Endothelial cell of umbilical vein (primary cell): ENCODE measurements at regions not wholly inside any gene's neighbourhood (a gene's known extent, or its start where the extent isn't known, plus 50 kb on each side); places are given as distances from the start of the nearest gene placed in this dataset.

Experiments
- BruUV-seq: library from RNA; stranded (reverse); fragments of 400-500 nt; replicated peaks from 2 replicates; lab custom pipeline; 2021; lab: Mats Ljungman, UMichigan
- CTCF ChIA-PET: fragments of 300-600, 350-600 bp; sonication (Branson Sonifier 250); formaldehyde crosslinking; loops from one replicate; lab custom pipeline; 2021; ENCODE audit warnings: antibody characterized with exemption, inconsistent platforms; lab: Charles Lee
- POLR2A ChIA-PET: fragments of 300-600, 350-600 bp; sonication (Branson Sonifier 250); formaldehyde crosslinking; loops from one replicate; lab custom pipeline; 2021; ENCODE audit warnings: antibody characterized with exemption, inconsistent platforms; lab: Charles Lee
- DNase-seq: peaks from one replicate; pipeline ENCODE4 v3.0.0-alpha.2; 2011; ENCODE audit warnings: low read depth, low spot score
- FAIRE-seq: peaks from 2 replicates; lab custom pipeline; 2011; peaks lifted over from hg19 to GRCh38; lab: Jason Lieb, UNC
- H2AFZ ChIP-seq: 2 replicates; pipeline ENCODE4 v1.6.0; 2012; ENCODE audit warnings: low read depth, low read length, control low read depth, inconsistent platforms
- H3K27ac ChIP-seq: 2 replicates; pipeline ENCODE4 v1.5.1; 2011; ENCODE audit warnings: low read depth, mild to moderate bottlenecking, control low read depth, low read length, moderate library complexity; ENCODE audit not compliant: insufficient read depth
- H3K27me3 ChIP-seq, 2 experiments: 2 replicates each; pipeline versions ENCODE4 v1.6.0 to v1.6.1; 2011; ENCODE audit warnings: low read length in 2 of 2, mixed read lengths in 1 of 2; ENCODE audit not compliant: control insufficient read depth in 2 of 2, insufficient read depth in 2 of 2
- H3K36me3 ChIP-seq, 2 experiments: 2 replicates in 1 of 2; 3 replicates in 1 of 2; pipeline ENCODE4 v1.5.1; 2011; ENCODE audit warnings: low read length in 2 of 2, mild to moderate bottlenecking in 1 of 2, moderate library complexity in 1 of 2; ENCODE audit not compliant: control insufficient read depth in 2 of 2, insufficient read depth in 2 of 2; ENCODE audit errors: extremely low read depth in 1 of 2
- H3K4me1 ChIP-seq: 3 replicates; pipeline ENCODE4 v1.5.1; 2011; ENCODE audit warnings: mild to moderate bottlenecking, low read length; ENCODE audit not compliant: control insufficient read depth, insufficient read depth; ENCODE audit errors: extremely low read depth
- H3K4me2 ChIP-seq: 2 replicates; pipeline ENCODE4 v1.6.1; 2011; ENCODE audit warnings: low read length, control low read depth, mixed read lengths; ENCODE audit not compliant: insufficient read depth
- H3K4me3 ChIP-seq, 3 experiments: fragments of 200-600 bp in 1 of 3; sonication (generic), shearing (Covaris generic) in 1 of 3; replicated peaks in 1 of 3; 2 replicates each; pipeline ENCODE4 v1.5.1; 2011 to 2016; ENCODE audit warnings: control low read depth in 3 of 3, low read length in 3 of 3, mild to moderate bottlenecking in 2 of 3, inconsistent platforms in 1 of 3, low read depth in 1 of 3, moderate library complexity in 1 of 3; ENCODE audit not compliant: insufficient read depth in 1 of 3
- H3K79me2 ChIP-seq: 2 replicates; pipeline ENCODE4 v1.6.0; 2012; ENCODE audit warnings: low read length, inconsistent platforms; ENCODE audit not compliant: control insufficient read depth, insufficient read depth
- H3K9ac ChIP-seq: replicated peaks from 2 replicates; pipeline ENCODE3; 2011; ENCODE audit warnings: low read length, control low read depth; ENCODE audit not compliant: insufficient read depth; ENCODE audit errors: extremely low read depth
- H3K9me1 ChIP-seq: replicated peaks from 3 replicates; pipeline ENCODE4 v1.6.0; 2011; ENCODE audit warnings: mild to moderate bottlenecking, low read length; ENCODE audit not compliant: control insufficient read depth, insufficient read depth; ENCODE audit errors: extremely low read depth
- H3K9me3 ChIP-seq: replicated peaks from 2 replicates; pipeline ENCODE4 v1.5.1; 2012; ENCODE audit warnings: low read length, inconsistent platforms; ENCODE audit not compliant: control insufficient read depth, insufficient read depth
- H4K20me1 ChIP-seq: replicated peaks from 2 replicates; pipeline ENCODE3; 2011; ENCODE audit warnings: mild to moderate bottlenecking, low read length; ENCODE audit not compliant: control insufficient read depth, insufficient read depth; ENCODE audit errors: extremely low read depth
- EZH2 ChIP-seq: IDR thresholded peaks from 2 replicates; pipeline ENCODE4 v1.6.1; 2012; ENCODE audit warnings: borderline replicate concordance, low read depth, mild to moderate bottlenecking, moderate library complexity, low read length, inconsistent platforms; ENCODE audit not compliant: severe bottlenecking
- FOS ChIP-seq: IDR thresholded peaks from 2 replicates; pipeline ENCODE4 v1.6.1; 2011; ENCODE audit warnings: mild to moderate bottlenecking, low read length, moderate library complexity, borderline replicate concordance; ENCODE audit not compliant: insufficient read depth
- GATA2 ChIP-seq: IDR thresholded peaks from 2 replicates; pipeline ENCODE4 v1.7.0; 2011; ENCODE audit warnings: low read depth, mild to moderate bottlenecking, moderate library complexity, mixed read lengths, low read length; ENCODE audit not compliant: insufficient read length, insufficient read depth
- JUN ChIP-seq: IDR thresholded peaks from 2 replicates; pipeline ENCODE4 v1.6.1; 2011; ENCODE audit warnings: borderline replicate concordance, low read depth; ENCODE audit not compliant: insufficient read length, insufficient read depth
- MYC ChIP-seq: IDR thresholded peaks from one replicate; pipeline ENCODE4 v1.6.1; 2011; ENCODE audit warnings: mild to moderate bottlenecking, low read depth, low read length
- POLR2A ChIP-seq: IDR thresholded peaks from 2 replicates; pipeline ENCODE4 v1.6.1; 2012; ENCODE audit warnings: low read depth, mild to moderate bottlenecking, control low read depth, low read length
- POLR2AphosphoS5 ChIP-seq: IDR thresholded peaks from 2 replicates; pipeline ENCODE4 v1.6.1; 2012; ENCODE audit warnings: low read depth, mild to moderate bottlenecking, control low read depth, low read length, moderate library complexity; ENCODE audit not compliant: insufficient read depth
- dilution Hi-C: fragments of 300-500 bp; cut with MboI; formaldehyde crosslinking; loops from one replicate; pipeline ENCODE4 v1.15.0; 2019; ENCODE audit warnings: low sequenced_read_pairs; ENCODE audit not compliant: extremely low pct_ligation_motif_present
- intact Hi-C: fragments of 100-400 bp; cut with micrococcal nuclease; formaldehyde crosslinking; loops from one replicate; pipeline ENCODE4 v1.10.0; 2022

DNA sequence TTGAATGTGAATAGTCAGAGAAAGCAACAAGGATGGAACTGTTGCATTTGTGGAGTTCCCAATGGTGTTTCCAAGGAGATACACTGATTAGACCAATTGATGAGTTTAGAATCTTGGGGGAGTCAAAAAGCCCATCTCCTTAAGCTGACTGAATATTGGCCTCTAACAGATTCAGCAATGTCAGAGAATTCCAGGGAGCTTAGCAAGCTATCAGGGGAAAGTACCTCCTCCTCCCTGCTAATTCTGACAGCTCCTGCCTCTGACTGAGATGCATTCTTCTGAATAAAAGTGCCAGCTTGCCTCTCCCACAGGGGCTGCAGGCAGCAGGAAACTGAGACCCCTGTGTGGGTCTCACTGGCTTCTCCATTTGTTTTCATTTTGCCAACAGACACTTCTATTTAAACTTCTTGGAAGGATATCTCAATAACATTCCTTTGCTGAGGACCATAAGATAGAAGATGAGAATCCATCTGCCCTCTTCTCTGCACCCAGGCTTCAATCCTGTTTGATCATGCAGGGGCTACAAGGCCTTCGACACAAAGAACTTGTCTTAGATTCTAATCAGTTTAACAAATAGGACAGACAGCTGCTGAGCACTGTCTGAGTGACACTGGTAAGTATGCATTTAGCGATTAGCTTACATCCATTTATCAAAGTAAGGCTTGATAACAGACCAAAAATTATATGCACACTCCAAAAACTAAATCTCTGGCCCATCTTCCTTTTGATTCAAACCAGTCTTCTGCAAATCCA, 1080.8 kb downstream of the TUSC7 start:
- DNase-seq (no peak), FAIRE-seq (no peak)
- Histone ChIP-seq H3K79me2 (no peaks in the 10 kb centered on the region), H3K9me1 (no peaks in the 10 kb centered on the region), H3K27ac (no peak overlapping the region), H3K4me3 (no peak overlapping the region), H3K9ac (no peak overlapping the region), H3K4me2 (no peak overlapping the region), H3K27me3 (no peaks in the 10 kb centered on the region), H4K20me1 (no peaks in the 10 kb centered on the region), H3K9me3 (no peaks in the 10 kb centered on the region), H3K4me1 (no peaks in the 10 kb centered on the region), H3K36me3 (no peaks in the 10 kb centered on the region), H2AFZ (no peak overlapping the region)
- ChIA-PET POLR2A (no interaction called here), CTCF (no interaction called here)
- no TSS peak for BruUV-seq
- TF ChIP-seq JUN (no peak), MYC (no peak), POLR2A (no peak), POLR2AphosphoS5 (no peak), FOS (no peak), GATA2 (no peak), EZH2 (no peak)
- intact Hi-C loops, result loop anchor here (5.0 kb wide), 1 partner anchor 87 kb away; no protein-coding TSS in a partner anchor
- dilution Hi-C loops, result no loop called here

DNA sequence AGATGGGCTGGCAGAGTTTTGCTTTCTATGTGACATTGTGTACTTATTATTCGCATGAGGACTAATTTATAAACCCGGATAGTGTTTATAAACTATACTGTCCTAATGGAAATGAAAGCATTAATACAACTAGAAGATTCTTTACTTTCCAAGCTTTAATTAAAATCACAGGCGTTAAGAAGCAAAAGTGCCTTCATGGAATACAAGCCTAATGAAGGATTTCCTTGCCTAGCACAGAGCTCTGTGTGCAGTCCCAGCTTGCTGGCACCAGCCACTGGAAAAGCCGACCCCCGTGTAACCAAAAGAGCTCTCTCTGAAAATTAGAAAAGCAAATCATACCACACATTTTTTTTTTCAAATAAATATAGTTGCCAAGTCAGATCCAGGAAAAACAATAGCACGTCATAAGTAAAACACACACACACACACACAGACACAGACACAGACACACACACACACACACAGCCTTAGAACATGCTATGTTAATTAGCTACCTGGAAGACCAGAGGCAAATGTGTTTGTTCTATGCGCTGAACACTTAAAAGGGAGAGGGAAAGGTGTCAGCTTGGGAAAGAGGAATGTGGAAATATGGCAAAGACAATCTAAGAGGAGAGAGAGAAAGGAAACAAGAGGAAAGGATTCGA, 1084.2 kb downstream of the TUSC7 start:
- Histone ChIP-seq H3K4me3 (no peak overlapping the region), H3K9ac (no peak overlapping the region), H3K79me2 (no peaks in the 10 kb centered on the region), H2AFZ (no peak overlapping the region), H3K9me3 (no peaks in the 10 kb centered on the region), H3K27me3 (no peaks in the 10 kb centered on the region), H3K27ac (no peak overlapping the region), H3K4me1 (no peaks in the 10 kb centered on the region), H4K20me1 (no peaks in the 10 kb centered on the region), H3K4me2 (no peak overlapping the region), H3K36me3 (no peaks in the 10 kb centered on the region), H3K9me1 (no peaks in the 10 kb centered on the region)
- ChIA-PET CTCF (interaction anchor here (0.8 to 1.6 kb wide), 2 partner anchors 40 to 80 kb away, joined by 3 read pairs; no protein-coding TSS in a partner anchor), POLR2A (no interaction called here)
- FAIRE-seq (no peak), DNase-seq (no peak)
- no TSS peak for BruUV-seq
- intact Hi-C loops, result loop anchor here (5.0 kb wide), 1 partner anchor 84 kb away; no protein-coding TSS in a partner anchor
- dilution Hi-C loops, result no loop called here
- TF ChIP-seq POLR2A (no peak), JUN (no peak)
